Esophagus squamous epithelium (tissue), 4 donors: ENCODE measurements at regions not wholly inside any gene's neighbourhood (a gene's known extent, or its start where the extent isn't known, plus 50 kb on each side); places are given as distances from the start of the nearest gene placed in this dataset.

ENCODE experiments used
- POLR2A ChIP-seq, 4 donors: fragments of 450-650 bp; IDR thresholded peaks; one replicate each; pipeline ENCODE4 v1.6.1; 2017; ENCODE audit warnings: antibody characterized with exemption in 4 of 4, mild to moderate bottlenecking in 4 of 4, moderate library complexity in 3 of 4
- TF ChIP-seq, protein P1 (sequence below), 6 experiments: fragments of 450-650 bp in 4 of 6; fragments of 200-600 bp in 2 of 6; sonication (generic) in 2 of 6; IDR thresholded peaks; one replicate each; pipeline ENCODE4 v1.5.1; 2016 to 2019; ENCODE audit warnings: antibody characterized with exemption in 6 of 6, mild to moderate bottlenecking in 4 of 6, moderate library complexity in 4 of 6

DNA sequence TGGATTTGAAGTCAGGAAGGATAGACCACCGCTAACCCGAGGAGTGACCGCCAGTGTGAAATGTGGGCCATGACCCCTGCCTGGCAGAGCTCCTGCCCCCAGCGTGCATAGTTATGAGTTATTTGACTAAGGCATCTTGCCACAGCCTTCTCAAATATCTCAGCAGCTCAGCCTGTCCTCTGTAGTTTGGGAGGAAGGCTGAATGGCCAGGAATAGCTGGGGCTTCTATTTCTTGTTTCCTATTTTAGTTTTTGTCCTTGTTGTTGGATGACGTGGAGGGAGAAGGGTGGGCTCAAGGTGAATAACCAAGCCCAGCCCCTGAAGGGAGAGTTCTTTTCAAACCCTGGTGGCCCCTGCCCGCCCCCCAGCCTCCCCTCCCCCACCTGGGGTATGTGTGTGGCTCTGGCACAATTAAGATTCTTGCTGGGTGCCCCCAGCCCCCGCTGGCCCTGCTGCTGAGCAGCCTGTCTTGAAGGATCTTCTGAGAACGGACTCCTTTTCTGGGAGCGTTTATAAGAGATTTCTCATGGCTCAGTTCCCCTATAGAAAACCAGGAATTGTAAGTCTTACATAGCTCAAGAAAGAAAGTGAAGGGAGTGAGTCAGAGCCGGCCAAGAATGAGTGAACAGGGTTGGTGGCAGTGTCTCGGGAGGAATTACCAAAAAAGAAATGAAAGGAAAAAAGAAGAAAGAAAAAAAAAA lies 157.4 kb downstream of the GLI2 start:
- TF ChIP-seq, protein P1, sequence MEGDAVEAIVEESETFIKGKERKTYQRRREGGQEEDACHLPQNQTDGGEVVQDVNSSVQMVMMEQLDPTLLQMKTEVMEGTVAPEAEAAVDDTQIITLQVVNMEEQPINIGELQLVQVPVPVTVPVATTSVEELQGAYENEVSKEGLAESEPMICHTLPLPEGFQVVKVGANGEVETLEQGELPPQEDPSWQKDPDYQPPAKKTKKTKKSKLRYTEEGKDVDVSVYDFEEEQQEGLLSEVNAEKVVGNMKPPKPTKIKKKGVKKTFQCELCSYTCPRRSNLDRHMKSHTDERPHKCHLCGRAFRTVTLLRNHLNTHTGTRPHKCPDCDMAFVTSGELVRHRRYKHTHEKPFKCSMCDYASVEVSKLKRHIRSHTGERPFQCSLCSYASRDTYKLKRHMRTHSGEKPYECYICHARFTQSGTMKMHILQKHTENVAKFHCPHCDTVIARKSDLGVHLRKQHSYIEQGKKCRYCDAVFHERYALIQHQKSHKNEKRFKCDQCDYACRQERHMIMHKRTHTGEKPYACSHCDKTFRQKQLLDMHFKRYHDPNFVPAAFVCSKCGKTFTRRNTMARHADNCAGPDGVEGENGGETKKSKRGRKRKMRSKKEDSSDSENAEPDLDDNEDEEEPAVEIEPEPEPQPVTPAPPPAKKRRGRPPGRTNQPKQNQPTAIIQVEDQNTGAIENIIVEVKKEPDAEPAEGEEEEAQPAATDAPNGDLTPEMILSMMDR (IDR thresholded peaks at IDR 0.05) = no peak
- TF ChIP-seq POLR2A (IDR thresholded peaks at IDR 0.05) = no peak
